Upper lobe of right lung (tissue), 1 donor: ENCODE measurements at regions not wholly inside any gene's neighbourhood (a gene's known extent, or its start where the extent isn't known, plus 50 kb on each side); places are given as distances from the start of the nearest gene placed in this dataset.

Experiments used
- ATAC-seq: fragments of 200-7000 bp; cut with Tn5 transposase; one replicate; pipeline ENCODE4 v1.9.1; 2020; ENCODE audit warnings: mild to moderate bottlenecking, moderate library complexity
- DNase-seq: peaks from one replicate; pipeline ENCODE4 v3.0.0-alpha.2; 2020
- H3K27ac ChIP-seq: fragments of 200-600 bp; one replicate; pipeline ENCODE4 v1.8.0; 2022
- H3K27me3 ChIP-seq: fragments of 200-600 bp; one replicate; pipeline ENCODE4 v1.8.0; 2022; ENCODE audit warnings: mild to moderate bottlenecking
- H3K36me3 ChIP-seq: fragments of 200-600 bp; one replicate; pipeline ENCODE4 v1.8.0; 2022
- H3K4me1 ChIP-seq: fragments of 200-600 bp; one replicate; pipeline ENCODE4 v1.8.0; 2022
- H3K4me3 ChIP-seq: fragments of 200-600 bp; one replicate; pipeline ENCODE4 v1.8.0; 2022; ENCODE audit warnings: mild to moderate bottlenecking
- H3K9me3 ChIP-seq: fragments of 200-600 bp; one replicate; pipeline ENCODE4 v1.8.0; 2022
- CTCF ChIP-seq: fragments of 200-600 bp; IDR thresholded peaks from one replicate; pipeline ENCODE4 v1.8.0; 2022; ENCODE audit warnings: antibody characterized with exemption
- intact Hi-C: fragments of 100-400 bp; cut with DNase I; formaldehyde crosslinking; loops from one replicate; pipeline ENCODE4 v1.11.0; 2022
- donor health status: DM: no; HTN: yes; CAD: no; lungs with severe emphysema.

DNA sequence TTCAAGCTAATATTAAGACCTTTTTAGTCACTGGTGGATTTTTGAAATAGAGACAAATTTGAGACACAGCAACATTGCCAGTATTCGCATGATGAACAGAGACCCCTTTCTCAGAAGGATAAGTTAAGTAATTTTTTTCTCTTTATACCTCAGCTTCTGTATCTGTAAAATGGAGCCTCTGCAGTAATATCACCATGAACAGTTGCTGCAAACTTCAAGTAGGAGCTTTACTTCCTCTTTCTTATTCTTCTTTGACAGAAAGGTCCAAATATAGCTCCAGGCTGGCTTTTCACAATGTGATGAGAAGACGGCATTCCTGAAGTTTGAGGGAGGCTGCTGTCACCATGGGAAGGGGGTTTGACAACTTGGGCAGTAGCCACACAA, 158.7 kb downstream of the TDRD15 start:
- TF ChIP-seq CTCF = no peak
- Histone ChIP-seq H3K27me3 (no peaks in the 10 kb centered on the region), H3K4me1 (no peaks in the 10 kb centered on the region), H3K27ac (no peak overlapping the region), H3K4me3 (no peak overlapping the region), H3K9me3 (no peaks in the 10 kb centered on the region), H3K36me3 (no peaks in the 10 kb centered on the region)
- intact Hi-C loops = no loop called here
- ATAC-seq = no peak
- no peak for DNase-seq

DNA sequence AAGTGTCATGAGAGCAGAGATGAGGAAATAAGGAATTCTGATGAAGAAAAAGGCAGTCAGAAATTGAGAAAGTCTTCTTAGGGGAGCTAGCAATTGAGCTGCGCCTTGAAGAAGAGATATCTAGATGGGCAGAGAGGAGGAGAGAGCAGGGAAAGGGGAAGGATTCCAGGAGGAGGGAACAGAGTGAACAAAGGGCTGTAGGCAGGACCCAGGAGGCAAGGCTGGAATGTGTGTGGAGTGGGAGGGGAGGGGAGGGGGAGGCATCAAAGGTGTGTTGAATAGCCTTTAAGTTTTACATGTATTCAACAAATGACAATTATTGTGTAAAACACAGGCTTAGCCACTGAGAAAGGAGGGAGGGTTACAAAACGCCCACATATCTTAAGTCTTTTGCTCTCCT, 164.5 kb downstream of the TDRD15 start:
- no peaks in the 10 kb centered on the region for H3K27me3 ChIP-seq
- no peaks in the 10 kb centered on the region for H3K4me1 ChIP-seq
- no peak for TF ChIP-seq CTCF
- no peak overlapping the region for H3K27ac ChIP-seq
- ATAC-seq (no peak), DNase-seq (no peak)
- H3K4me3 ChIP-seq = no peak overlapping the region
- H3K36me3 ChIP-seq = no peaks in the 10 kb centered on the region
- H3K9me3 ChIP-seq = no peaks in the 10 kb centered on the region
- intact Hi-C loops = no loop called here

DNA sequence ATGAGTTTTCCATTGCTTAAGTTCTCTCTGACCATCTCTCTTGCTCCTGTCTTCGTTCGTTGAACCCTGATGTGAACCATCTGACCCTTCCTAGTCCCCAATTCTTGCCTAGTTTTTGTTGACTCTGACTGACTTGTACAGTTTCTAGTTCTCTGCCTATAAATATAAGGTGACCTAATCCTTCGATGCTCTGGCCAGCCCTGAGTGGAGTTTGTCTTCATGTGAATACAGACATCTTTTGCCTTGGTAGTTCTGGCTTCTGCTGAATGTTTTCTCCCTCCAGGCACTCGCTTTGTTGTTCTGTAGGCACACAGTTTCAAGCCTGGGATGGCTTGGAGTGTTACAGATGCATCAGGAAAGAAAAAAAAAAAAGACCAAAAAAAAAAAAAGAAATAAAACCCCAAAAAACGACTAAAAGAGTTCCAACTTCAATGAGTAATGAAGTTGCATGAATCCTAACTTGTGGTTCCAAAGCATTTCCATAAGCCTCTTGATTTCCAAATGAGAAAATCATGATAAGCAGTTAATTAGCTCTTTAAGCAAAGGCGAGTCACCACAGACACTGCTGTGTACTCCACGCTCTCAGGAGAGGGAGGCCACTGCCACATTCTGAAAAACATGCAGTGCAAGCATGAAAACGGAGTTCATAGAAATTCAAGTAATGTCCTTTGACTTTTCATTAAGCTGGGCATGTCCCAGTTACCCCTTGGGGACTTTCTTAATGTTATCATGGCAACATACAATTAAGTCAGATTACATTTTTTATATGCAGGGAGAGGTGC, 165.2 kb downstream of the TDRD15 start:
- H3K36me3 ChIP-seq = no peaks in the 10 kb centered on the region
- DNase-seq (no peak), ATAC-seq (no peak)
- no peak for TF ChIP-seq CTCF
- no peak overlapping the region for H3K27ac ChIP-seq
- no peaks in the 10 kb centered on the region for H3K27me3 ChIP-seq
- intact Hi-C loops = no loop called here
- no peaks in the 10 kb centered on the region for H3K4me1 ChIP-seq
- H3K9me3 ChIP-seq = no peaks in the 10 kb centered on the region
- no peak overlapping the region for H3K4me3 ChIP-seq

- no peak for ATAC-seq
- intact Hi-C loops = no loop called here
- TF ChIP-seq CTCF = no peak
- H3K27me3 ChIP-seq = no peaks in the 10 kb centered on the region
- no peak overlapping the region for H3K27ac ChIP-seq
- no peak overlapping the region for H3K4me3 ChIP-seq
- no peaks in the 10 kb centered on the region for H3K9me3 ChIP-seq
- H3K36me3 ChIP-seq = no peaks in the 10 kb centered on the region
- no peaks in the 10 kb centered on the region for H3K4me1 ChIP-seq
- DNase-seq = no peak
Observed at GRCh38 chr2:21289551-21289950, 165.8 kb downstream of the TDRD15 start.

GRCh38 chr2:21289989-21290388, 166.2 kb downstream of the TDRD15 start:
- H3K27ac ChIP-seq = no peak overlapping the region
- H3K4me1 ChIP-seq = no peaks in the 10 kb centered on the region
- no peak for ATAC-seq
- intact Hi-C loops = no loop called here
- DNase-seq = no peak
- H3K36me3 ChIP-seq = no peaks in the 10 kb centered on the region
- no peaks in the 10 kb centered on the region for H3K27me3 ChIP-seq
- H3K4me3 ChIP-seq = no peak overlapping the region
- H3K9me3 ChIP-seq = no peaks in the 10 kb centered on the region
- no peak for TF ChIP-seq CTCF

- ATAC-seq = no peak
- Histone ChIP-seq H3K27ac (no peak overlapping the region), H3K9me3 (no peaks in the 10 kb centered on the region), H3K4me3 (no peak overlapping the region), H3K4me1 (no peaks in the 10 kb centered on the region), H3K36me3 (no peaks in the 10 kb centered on the region), H3K27me3 (no peaks in the 10 kb centered on the region)
- no peak for DNase-seq
- no peak for TF ChIP-seq CTCF
- intact Hi-C loops = no loop called here
Observed at GRCh38 chr2:21291426-21291825, 167.7 kb downstream of the TDRD15 start.
